PC-9 (cell line): ENCODE measurements at regions not wholly inside any gene's neighbourhood (a gene's known extent, or its start where the extent isn't known, plus 50 kb on each side); places are given as distances from the start of the nearest gene placed in this dataset.
A peak's percentile ranks its signal among the peaks of the same experiment; 100 is the strongest.

Experiments used
- BruUV-seq: library from RNA; stranded (reverse); fragments of 400-500 nt; replicated peaks from 2 replicates; lab custom pipeline; 2021; lab: Mats Ljungman, UMichigan
- CTCF ChIA-PET: fragments of 300-600 bp; sonication (Branson Sonifier 250); formaldehyde crosslinking; loops from one replicate; lab custom pipeline; 2022; ENCODE audit warnings: antibody characterized with exemption; lab: Charles Lee
- POLR2A ChIA-PET: fragments of 300-600 bp; sonication (Branson Sonifier 250); formaldehyde crosslinking; loops from one replicate; lab custom pipeline; 2022; ENCODE audit warnings: antibody characterized with exemption; ENCODE audit not compliant: unreplicated experiment; lab: Charles Lee
- DNase-seq, 2 experiments: peaks; one replicate each; pipeline versions ENCODE4 v3.0.0 to v3.0.0-alpha.2; 2015 to 2022; ENCODE audit warnings: mixed read lengths in 1 of 2
- H2AFZ ChIP-seq: fragments of 200-600 bp; sonication (generic); 2 replicates; pipeline ENCODE4 v1.8.1; 2017; ENCODE audit warnings: antibody characterized with exemption
- H3F3A ChIP-seq: fragments of 200-600 bp; sonication (generic); 2 replicates; pipeline ENCODE4 v1.8.1; 2017; ENCODE audit warnings: antibody characterized with exemption, mild to moderate bottlenecking, low read depth; ENCODE audit not compliant: insufficient read depth
- H3K27ac ChIP-seq: fragments of 200-600 bp; sonication (generic); 2 replicates; pipeline ENCODE4 v1.6.1; 2016; ENCODE audit warnings: mixed run types
- H3K27me3 ChIP-seq: fragments of 200-600 bp; sonication (generic); 2 replicates; pipeline ENCODE4 v1.6.1; 2016; ENCODE audit warnings: low read depth, mixed run types; ENCODE audit not compliant: insufficient read depth
- H3K36me3 ChIP-seq: fragments of 200-600 bp; sonication (generic); 2 replicates; pipeline ENCODE4 v1.6.1; 2016; ENCODE audit warnings: low read depth, mixed run types
- H3K4me1 ChIP-seq: fragments of 200-600 bp; sonication (generic); replicated peaks from 2 replicates; pipeline ENCODE4 v1.6.1; 2016; ENCODE audit warnings: mixed run types; ENCODE audit not compliant: insufficient read depth
- H3K4me2 ChIP-seq: fragments of 200-600 bp; sonication (generic); 2 replicates; pipeline ENCODE4 v1.6.1; 2017; ENCODE audit warnings: mixed run types
- H3K4me3 ChIP-seq: fragments of 200-600 bp; sonication (generic); 2 replicates; pipeline ENCODE4 v1.6.1; 2016; ENCODE audit warnings: mixed run types
- H3K79me2 ChIP-seq: fragments of 200-600 bp; sonication (generic); 2 replicates; pipeline ENCODE4 v1.6.1; 2017; ENCODE audit warnings: low read depth, mixed run types
- H3K9me2 ChIP-seq: fragments of 200-600 bp; sonication (generic); 2 replicates; pipeline ENCODE4 v1.8.1; 2017; ENCODE audit warnings: mild to moderate bottlenecking; ENCODE audit not compliant: insufficient read depth
- H3K9me3 ChIP-seq: fragments of 200-600 bp; sonication (generic); 2 replicates; pipeline ENCODE4 v1.8.1; 2016; ENCODE audit warnings: low read depth; ENCODE audit not compliant: insufficient read depth
- H4K20me1 ChIP-seq: fragments of 200-600 bp; sonication (generic); 2 replicates; pipeline ENCODE4 v1.8.1; 2017; ENCODE audit not compliant: insufficient read depth
- CTCF ChIP-seq: fragments of 200-600 bp; sonication (generic); conservative IDR thresholded peaks from 2 replicates; pipeline ENCODE4 v1.6.1; 2017; ENCODE audit warnings: mixed run types, antibody characterized with exemption, mild to moderate bottlenecking, moderate library complexity
- EZH2 ChIP-seq: fragments of 200-600 bp; sonication (generic); IDR thresholded peaks from 2 replicates; pipeline ENCODE4 v1.8.0; 2017; ENCODE audit warnings: antibody characterized with exemption, low read depth
- intact Hi-C: fragments of 100-400 bp; cut with micrococcal nuclease; formaldehyde crosslinking; loops from one replicate; pipeline ENCODE4 v1.10.0; 2022; ENCODE audit not compliant: unreplicated experiment

- CTCF ChIA-PET, result no interaction called here
- Histone ChIP-seq H2AFZ (no peak overlapping the region), H3K27me3 (no peaks in the 10 kb centered on the region), H3K79me2 (no peaks in the 10 kb centered on the region), H3K4me2 (peak overlapping the region; percentile 53; the same call in 1 of the 2 replicates), H3K4me3 (peak overlapping the region; percentile 18; the same call in 1 of the 2 replicates), H3K9me2 (no peaks in the 10 kb centered on the region; the same call in 1 of the 2 replicates), H4K20me1 (no peaks in the 10 kb centered on the region), H3K36me3 (no peaks in the 10 kb centered on the region), H3F3A (no peaks in the 10 kb centered on the region), H3K27ac (no peak overlapping the region), H3K4me1 (no peaks in the 10 kb centered on the region), H3K9me3 (no peaks in the 10 kb centered on the region)
- no peak for DNase-seq
- POLR2A ChIA-PET, result no interaction called here
- no TSS peak for BruUV-seq
- TF ChIP-seq EZH2 (no peak), CTCF (no peak)
- intact Hi-C loops, result no loop called here
Observed at GRCh38 chr7:86123476-86123875, 520.2 kb upstream of the GRM3 start.

- Histone ChIP-seq H2AFZ (no peak overlapping the region), H3K4me3 (no peak overlapping the region), H3K27ac (no peak overlapping the region), H3K4me1 (no peaks in the 10 kb centered on the region), H3K4me2 (no peak overlapping the region), H3K9me2 (no peaks in the 10 kb centered on the region; the same call in 1 of the 2 replicates), H3K9me3 (no peaks in the 10 kb centered on the region), H3K79me2 (no peaks in the 10 kb centered on the region), H3K27me3 (no peaks in the 10 kb centered on the region), H3K36me3 (no peaks in the 10 kb centered on the region), H4K20me1 (no peaks in the 10 kb centered on the region), H3F3A (no peaks in the 10 kb centered on the region)
- DNase-seq, result no peak
- ChIA-PET POLR2A (no interaction called here), CTCF (no interaction called here)
- no TSS peak for BruUV-seq
- TF ChIP-seq CTCF (no peak), EZH2 (no peak)
- intact Hi-C loops, result no loop called here
Observed at GRCh38 chr7:86094166-86094669, 549.5 kb upstream of the GRM3 start.

GRCh38 chr7:86091369-86091768, 552.3 kb upstream of the GRM3 start:
- ChIA-PET POLR2A (no interaction called here), CTCF (no interaction called here)
- no peak overlapping the region for H2AFZ ChIP-seq

More at GRCh38 chr7:86091369-86091768, 552.3 kb upstream of the GRM3 start:
- Histone ChIP-seq H3K9me2 (no peaks in the 10 kb centered on the region), H3K4me2 (no peak overlapping the region), H4K20me1 (no peaks in the 10 kb centered on the region), H3K4me1 (no peaks in the 10 kb centered on the region), H3K79me2 (no peaks in the 10 kb centered on the region), H3K27me3 (no peaks in the 10 kb centered on the region), H3K36me3 (no peaks in the 10 kb centered on the region), H3K4me3 (no peak overlapping the region), H3K9me3 (no peaks in the 10 kb centered on the region), H3K27ac (no peak overlapping the region), H3F3A (no peaks in the 10 kb centered on the region)
- intact Hi-C loops, result no loop called here
- BruUV-seq, result no TSS peak
- no peak for DNase-seq
- TF ChIP-seq EZH2 (no peak), CTCF (no peak)
